GM20000 (cell line): ENCODE measurements at regions not wholly inside any gene's neighbourhood (a gene's known extent, or its start where the extent isn't known, plus 50 kb on each side); places are given as distances from the start of the nearest gene placed in this dataset.

Source experiments
- DNase-seq: peaks from one replicate; pipeline ENCODE4 v3.0.0; 2012; ENCODE audit warnings: low spot score
- TF ChIP-seq, protein P1 (sequence below): IDR thresholded peaks from 2 replicates; pipeline ENCODE4 v1.5.1; 2012; ENCODE audit warnings: mild to moderate bottlenecking, control low read depth; ENCODE audit errors: extremely low read depth, missing control alignments

DNA sequence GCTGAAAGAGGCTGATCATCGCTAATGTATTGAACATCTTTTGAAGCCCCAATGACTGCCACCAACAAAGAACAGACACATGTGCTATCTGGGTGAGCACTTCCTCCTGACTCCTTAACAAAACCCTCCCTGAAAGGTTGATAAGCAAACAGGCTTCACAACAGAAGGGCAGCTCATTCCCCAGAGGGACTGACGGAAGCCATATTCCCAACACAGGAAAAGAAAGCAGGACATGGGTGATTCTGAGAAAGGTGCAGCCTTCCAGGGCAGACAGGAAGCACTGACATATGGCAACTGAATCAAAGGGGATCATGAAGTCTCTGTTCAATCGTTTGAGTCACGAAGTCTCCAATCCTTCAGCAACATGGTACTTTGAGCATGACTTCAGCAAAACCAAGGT, 929.0 kb downstream of the MCTP2 start:
- TF ChIP-seq, protein P1, sequence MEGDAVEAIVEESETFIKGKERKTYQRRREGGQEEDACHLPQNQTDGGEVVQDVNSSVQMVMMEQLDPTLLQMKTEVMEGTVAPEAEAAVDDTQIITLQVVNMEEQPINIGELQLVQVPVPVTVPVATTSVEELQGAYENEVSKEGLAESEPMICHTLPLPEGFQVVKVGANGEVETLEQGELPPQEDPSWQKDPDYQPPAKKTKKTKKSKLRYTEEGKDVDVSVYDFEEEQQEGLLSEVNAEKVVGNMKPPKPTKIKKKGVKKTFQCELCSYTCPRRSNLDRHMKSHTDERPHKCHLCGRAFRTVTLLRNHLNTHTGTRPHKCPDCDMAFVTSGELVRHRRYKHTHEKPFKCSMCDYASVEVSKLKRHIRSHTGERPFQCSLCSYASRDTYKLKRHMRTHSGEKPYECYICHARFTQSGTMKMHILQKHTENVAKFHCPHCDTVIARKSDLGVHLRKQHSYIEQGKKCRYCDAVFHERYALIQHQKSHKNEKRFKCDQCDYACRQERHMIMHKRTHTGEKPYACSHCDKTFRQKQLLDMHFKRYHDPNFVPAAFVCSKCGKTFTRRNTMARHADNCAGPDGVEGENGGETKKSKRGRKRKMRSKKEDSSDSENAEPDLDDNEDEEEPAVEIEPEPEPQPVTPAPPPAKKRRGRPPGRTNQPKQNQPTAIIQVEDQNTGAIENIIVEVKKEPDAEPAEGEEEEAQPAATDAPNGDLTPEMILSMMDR: no peak
- DNase-seq: no peak

DNA sequence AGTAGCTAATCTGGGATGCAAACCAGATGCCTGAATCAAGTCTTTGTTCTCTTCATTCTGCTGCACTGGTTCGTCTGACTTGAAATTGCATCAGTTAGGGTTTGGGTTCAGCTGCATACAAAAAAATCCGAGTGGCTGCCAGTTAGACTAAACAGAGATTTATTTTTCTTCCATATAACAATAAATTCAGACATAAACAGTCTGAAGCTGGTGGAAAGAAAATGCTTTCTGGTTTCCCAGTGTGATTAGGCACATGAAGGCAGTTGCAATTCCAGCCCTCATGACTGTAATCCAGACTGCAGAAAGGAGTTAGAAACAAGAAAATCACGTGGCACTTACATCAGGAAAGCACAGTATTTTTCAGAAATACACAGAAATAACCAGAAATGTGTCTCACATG, 930.7 kb downstream of the MCTP2 start:
- DNase-seq: no peak
- TF ChIP-seq, protein P1: no peak

DNA sequence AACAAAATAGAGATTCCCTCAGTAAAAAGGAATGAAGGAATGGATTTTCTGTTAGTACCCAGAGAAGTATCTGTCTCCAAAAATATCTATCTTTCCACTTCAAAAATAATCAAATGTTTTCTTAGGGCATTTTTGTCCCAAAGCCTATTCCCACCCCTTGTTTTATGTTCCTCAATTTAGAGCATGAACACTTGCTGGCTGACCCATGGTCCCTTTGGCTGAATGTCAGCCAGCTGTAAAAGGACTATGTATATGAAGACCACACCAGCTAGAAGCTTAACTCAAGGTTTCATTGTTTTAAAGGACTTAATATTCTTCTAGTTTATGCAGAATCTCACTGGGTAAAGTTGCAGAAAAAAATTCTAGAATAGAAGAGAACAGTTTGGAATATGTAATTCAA, 931.2 kb downstream of the MCTP2 start:
- TF ChIP-seq, protein P1: no peak
- no peak for DNase-seq

DNA sequence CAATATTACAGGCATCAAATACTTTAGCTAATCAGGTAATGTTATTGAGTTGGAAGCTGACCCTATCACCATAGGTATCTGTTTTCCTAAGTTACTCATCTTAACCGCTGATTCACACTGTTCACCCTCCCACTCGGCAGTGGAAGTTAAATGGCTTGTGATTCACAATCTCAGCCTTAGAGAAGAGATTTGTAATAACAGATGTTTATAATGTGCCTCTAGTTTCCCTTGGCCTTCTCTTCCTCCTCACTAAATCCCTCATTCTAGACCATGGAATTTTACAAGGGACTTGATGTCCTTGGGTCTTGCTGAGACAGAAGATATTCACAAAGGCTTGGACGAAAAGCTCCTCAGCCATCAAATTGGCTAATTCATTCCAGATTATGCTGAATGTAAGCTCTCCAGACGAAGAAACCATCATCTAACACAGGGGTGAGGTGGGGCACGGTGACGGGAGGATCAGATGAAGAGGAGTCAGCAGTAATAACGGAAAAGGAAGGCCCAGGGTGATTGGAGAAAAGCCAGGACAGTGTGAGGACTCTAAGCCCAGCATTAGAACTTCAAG, 931.7 kb downstream of the MCTP2 start:
- DNase-seq: no peak
- TF ChIP-seq, protein P1: no peak

DNA sequence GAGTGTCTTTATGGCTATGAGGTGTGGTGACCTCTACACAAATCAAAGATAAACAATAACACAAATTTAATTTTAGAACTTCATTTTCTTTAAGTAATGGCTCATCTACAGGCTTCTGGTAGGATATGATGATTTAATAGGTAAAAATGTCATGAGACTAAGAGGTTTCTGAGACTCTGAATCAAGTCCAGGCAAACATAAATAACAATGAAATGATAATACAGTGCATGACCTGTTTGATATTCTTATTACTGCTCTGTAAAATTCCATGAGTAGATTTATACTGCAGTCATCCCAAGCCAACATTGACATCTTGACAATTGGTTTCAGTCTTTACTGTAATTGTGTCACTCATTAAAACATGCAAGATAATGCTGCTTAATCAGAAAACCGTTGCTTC, 936.8 kb downstream of the MCTP2 start:
- TF ChIP-seq, protein P1: no peak
- no peak for DNase-seq

DNA sequence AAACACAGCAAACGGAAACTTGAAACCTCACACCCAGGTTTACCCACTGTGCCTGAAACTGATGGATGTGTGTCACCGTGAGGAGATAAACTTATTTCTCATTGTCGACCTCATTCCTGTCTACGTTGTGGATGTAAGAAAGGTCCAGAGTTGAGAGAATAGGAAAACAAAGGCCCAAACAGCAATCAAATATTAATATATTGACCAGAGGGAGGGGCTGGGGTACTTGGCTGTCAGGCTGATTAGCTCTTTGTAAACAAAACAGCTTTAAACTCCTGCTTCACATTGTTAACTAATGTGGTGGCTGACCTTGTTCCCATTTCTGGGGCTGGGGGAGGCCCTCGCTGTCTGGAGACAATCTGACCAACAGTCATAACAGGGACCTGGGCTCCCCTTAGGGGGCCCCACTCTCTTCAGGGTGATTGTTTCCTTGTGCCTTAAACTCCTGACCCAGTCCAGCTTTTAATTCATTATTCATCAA, 937.6 kb downstream of the MCTP2 start:
- DNase-seq: no peak

More for the DNA sequence above, 937.6 kb downstream of the MCTP2 start:
- TF ChIP-seq, protein P1: no peak
